Esophagus muscularis mucosa (tissue), 4 donors: ENCODE measurements at regions not wholly inside any gene's neighbourhood (a gene's known extent, or its start where the extent isn't known, plus 50 kb on each side); places are given as distances from the start of the nearest gene placed in this dataset.

ENCODE experiments used
- DNase-seq: peaks from one replicate; pipeline ENCODE4 v3.0.0-alpha.2; 2017; ENCODE audit errors: extremely low spot score
- H3K27ac ChIP-seq, 4 donors: fragments of 200-600 bp; sonication (generic); replicated peaks in 1 of 4; 1 replicate in 3 of 4; 2 replicates in 1 of 4; pipeline ENCODE4 v1.5.1; 2016 to 2019; ENCODE audit warnings: mild to moderate bottlenecking in 1 of 4
- H3K27me3 ChIP-seq, 4 donors: fragments of 200-600 bp; sonication (generic); one replicate each; pipeline versions ENCODE4 v1.5.1 to v1.6.0; 2016 to 2019
- H3K36me3 ChIP-seq, 4 donors: fragments of 200-600 bp; sonication (generic); one replicate each; pipeline ENCODE4 v1.5.1; 2016 to 2019
- H3K4me1 ChIP-seq, 4 donors: fragments of 200-600 bp; sonication (generic); one replicate each; pipeline ENCODE4 v1.5.1; 2016 to 2019
- H3K4me3 ChIP-seq, 4 donors: fragments of 200-600 bp; sonication (generic); 1 replicate in 2 of 4; 2 replicates in 2 of 4; pipeline ENCODE4 v1.5.1; 2016 to 2019; ENCODE audit warnings: mild to moderate bottlenecking in 4 of 4, moderate library complexity in 1 of 4
- H3K9me3 ChIP-seq, 4 donors: fragments of 200-600 bp; sonication (generic); 1 replicate in 3 of 4; 2 replicates in 1 of 4; pipeline ENCODE4 v1.5.1; 2016 to 2019
- CTCF ChIP-seq, 3 experiments: fragments of 200-600 bp in 2 of 3; fragments of 450-650 bp in 1 of 3; sonication (generic) in 2 of 3; IDR thresholded peaks; one replicate each; pipeline ENCODE4 v1.5.1; 2017 to 2019; ENCODE audit warnings: antibody characterized with exemption in 3 of 3, mild to moderate bottlenecking in 2 of 3, moderate library complexity in 1 of 3
- EP300 ChIP-seq: sonication (generic); formaldehyde crosslinking; IDR thresholded peaks from one replicate; pipeline ENCODE4 v1.6.1; 2017; ENCODE audit warnings: antibody characterized with exemption
- POLR2A ChIP-seq: fragments of 450-650 bp; IDR thresholded peaks from one replicate; pipeline ENCODE4 v1.6.1; 2017; ENCODE audit warnings: antibody characterized with exemption, moderate library complexity, mild to moderate bottlenecking, low read depth
- POLR2AphosphoS5 ChIP-seq, 2 donors: sonication (generic); formaldehyde crosslinking; IDR thresholded peaks; one replicate each; pipeline ENCODE4 v1.6.1; 2017; ENCODE audit warnings: antibody characterized with exemption in 2 of 2
- WGBS: methylation state at CpG from one replicate; pipeline ENCODE4 v1.1.5; 2018; 5-methylcytosine and 5-hydroxymethylcytosine counted together
- intact Hi-C: fragments of 100-400 bp; cut with DNase I; formaldehyde crosslinking; loops from one replicate; pipeline ENCODE4 v1.15.1; 2023

DNA sequence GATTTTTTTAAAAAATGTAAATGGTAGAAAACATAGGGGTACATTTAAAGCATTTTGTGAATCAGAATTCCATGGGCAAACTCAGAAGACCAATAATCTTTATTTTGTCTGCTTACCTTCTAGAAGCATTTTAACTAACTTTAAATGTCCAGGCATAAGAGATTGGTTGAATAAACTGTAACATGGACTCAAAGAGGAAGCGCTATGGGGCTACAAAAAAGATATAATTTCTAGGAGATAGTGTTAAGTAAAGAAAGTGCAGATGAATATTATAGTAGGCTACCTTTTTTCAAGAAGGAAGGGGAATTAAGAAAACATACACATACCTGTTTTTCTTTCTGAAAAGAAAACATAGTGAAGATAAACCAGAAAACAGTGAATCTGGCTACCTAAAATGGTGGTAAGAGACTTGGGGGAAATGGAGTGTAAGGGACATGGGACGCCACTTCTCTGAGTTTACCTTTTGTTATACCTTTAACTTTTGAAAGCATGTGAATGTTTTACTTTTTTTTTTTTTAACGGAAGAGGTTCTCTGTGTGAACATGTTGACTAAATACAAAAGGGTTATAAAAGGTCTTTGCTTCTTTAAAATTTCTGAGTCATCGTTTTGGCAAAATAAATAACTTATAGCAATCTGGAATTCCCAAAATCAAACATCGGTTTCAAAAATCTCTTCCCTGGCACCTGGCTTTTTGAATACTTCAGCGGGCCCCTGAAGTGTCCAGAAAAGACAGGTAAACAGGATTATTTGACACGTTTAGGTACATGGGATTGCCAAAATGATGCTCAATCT lies 133.4 kb downstream of the OR2B2 start:
- intact Hi-C loops: no loop called here
- WGBS: 78% methylated on average over 7 of the region's 7 CpGs
- TF ChIP-seq EP300: no peak
- no peak for TF ChIP-seq CTCF (IDR thresholded peaks at IDR 0.05)
- TF ChIP-seq POLR2A: no peak
- no peak for TF ChIP-seq POLR2AphosphoS5 (IDR thresholded peaks at IDR 0.05)

GRCh38 chr6:27777614-27778355 lies 134.4 kb downstream of the OR2B2 start:
- intact Hi-C loops: no loop called here
- H3K36me3 ChIP-seq: no peaks in the 10 kb centered on the region
- no peak for TF ChIP-seq EP300
- no peak for TF ChIP-seq CTCF (IDR thresholded peaks at IDR 0.05)
- no peak for TF ChIP-seq POLR2A
- no peak for TF ChIP-seq POLR2AphosphoS5 (IDR thresholded peaks at IDR 0.05)
- no peaks in the 10 kb centered on the region for H3K9me3 ChIP-seq
- H3K4me3 ChIP-seq: no peak overlapping the region
- H3K27ac ChIP-seq: no peak overlapping the region
- WGBS: 75% methylated on average over 11 of the region's 11 CpGs
- H3K27me3 ChIP-seq: peaks cover 0 to 24% (median 0%) of the 10 kb centered on the region in 4 donors
- H3K4me1 ChIP-seq: peaks cover 0 to under 1% (median under 1%) of the 10 kb centered on the region in 4 donors
- no peak for DNase-seq

More for the DNA sequence above, 133.4 kb downstream of the OR2B2 start:
- no peaks in the 10 kb centered on the region for H3K4me1 ChIP-seq
- peaks cover 0 to 31% (median 0%) of the 10 kb centered on the region in 4 donors for H3K27me3 ChIP-seq
- no peaks in the 10 kb centered on the region for H3K36me3 ChIP-seq
- H3K27ac ChIP-seq: no peak overlapping the region
- H3K9me3 ChIP-seq: no peaks in the 10 kb centered on the region
- DNase-seq: no peak
- no peak overlapping the region for H3K4me3 ChIP-seq

DNA sequence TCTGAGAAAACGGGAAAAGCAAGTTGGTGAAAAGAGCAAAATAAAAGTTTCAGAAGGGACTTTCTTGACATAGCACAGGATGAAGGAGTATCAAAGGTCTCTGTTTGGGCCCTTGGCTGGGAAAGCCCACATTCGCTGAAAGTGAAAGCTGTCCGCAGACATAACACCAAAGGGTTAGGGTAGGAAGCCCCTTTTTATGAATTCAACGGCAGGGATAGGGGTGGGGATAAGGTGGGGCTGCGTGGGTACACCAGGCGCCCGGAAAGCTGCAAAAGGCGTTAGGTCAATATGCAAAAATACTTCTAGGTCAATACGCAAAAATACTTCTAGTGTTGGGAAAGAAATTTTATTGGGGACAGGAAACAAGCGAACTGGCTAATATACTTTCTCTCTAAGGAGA lies 135.1 kb downstream of the OR2B2 start:
- 88% methylated on average over 10 of the region's 10 CpGs for WGBS
- H3K9me3 ChIP-seq: no peaks in the 10 kb centered on the region
- DNase-seq: peak; percentile 45
- no peak overlapping the region for H3K4me3 ChIP-seq
- intact Hi-C loops: no loop called here
- no peak overlapping the region for H3K27ac ChIP-seq
- no peaks in the 10 kb centered on the region for H3K36me3 ChIP-seq
- H3K4me1 ChIP-seq: peaks cover 0 to 7% (median 6%) of the 10 kb centered on the region in 4 donors
- H3K27me3 ChIP-seq: peaks cover 0 to 24% (median 0%) of the 10 kb centered on the region in 4 donors
- TF ChIP-seq EP300 (no peak), POLR2AphosphoS5 (IDR thresholded peaks at IDR 0.05) (no peak), POLR2A (no peak)

GRCh38 chr6:27776504-27776903 lies 135.7 kb downstream of the OR2B2 start:
- H3K27ac ChIP-seq: no peak overlapping the region

More at GRCh38 chr6:27776504-27776903, 135.7 kb downstream of the OR2B2 start:
- intact Hi-C loops: no loop called here
- 92% methylated on average over 4 of the region's 4 CpGs for WGBS
- Histone ChIP-seq H3K27me3 (peaks cover 0 to 27% (median 0%) of the 10 kb centered on the region in 4 donors), H3K4me3 (no peak overlapping the region), H3K9me3 (no peaks in the 10 kb centered on the region), H3K4me1 (peaks cover 0 to 11% (median 8%) of the 10 kb centered on the region in 4 donors), H3K36me3 (no peaks in the 10 kb centered on the region)
- TF ChIP-seq POLR2A (no peak), CTCF (IDR thresholded peaks at IDR 0.05) (no peak), POLR2AphosphoS5 (IDR thresholded peaks at IDR 0.05) (no peak), EP300 (no peak)
- DNase-seq: peak; percentile 53
